HEK293 (cell line): ENCODE measurements at regions not wholly inside any gene's neighbourhood (a gene's known extent, or its start where the extent isn't known, plus 50 kb on each side); places are given as distances from the start of the nearest gene placed in this dataset.
"Not testable (repeated sequence)": the region's sequence is repeated elsewhere in the genome, so short reads cannot be mapped to it uniquely, and the experiment has no call there.

Source experiments
- CTCF ChIA-PET: fragments of 350-600 bp; formaldehyde crosslinking; extraction: SDS; loops from one replicate; lab custom pipeline; 2021; ENCODE audit warnings: antibody characterized with exemption; lab: Yijun Ruan, JAX
- POLR2A ChIA-PET: fragments of 300-600 bp; formaldehyde crosslinking; extraction: SDS; loops from one replicate; lab custom pipeline; 2020; ENCODE audit warnings: antibody characterized with exemption, inconsistent platforms; lab: Yijun Ruan, JAX
- H3K27ac ChIP-seq: fragments of 200-500 bp; sonication (Bioruptor generic); 2 replicates; pipeline ENCODE4 v1.5.1; 2014; ENCODE audit warnings: low read depth, low read length, control low read depth, inconsistent platforms; ENCODE audit errors: extremely low read depth
- H3K36me3 ChIP-seq, 2 experiments: fragments of 200-500 bp in 1 of 2; sonication (Bioruptor generic) in 1 of 2; 1 replicate in 1 of 2; 2 replicates in 1 of 2; pipeline ENCODE4 v1.5.1; 2014 to 2017; ENCODE audit warnings: inconsistent platforms in 2 of 2, low read length in 2 of 2; ENCODE audit not compliant: control insufficient read depth in 2 of 2, insufficient read depth in 1 of 2
- H3K4me1 ChIP-seq: fragments of 200-500 bp; sonication (Bioruptor generic); 2 replicates; pipeline ENCODE4 v1.5.1; 2014; ENCODE audit warnings: mild to moderate bottlenecking, low read length, inconsistent platforms; ENCODE audit not compliant: control insufficient read depth, insufficient read depth
- H3K4me3 ChIP-seq: 2 replicates; pipeline ENCODE4 v1.5.1; 2011; ENCODE audit warnings: low read depth, mild to moderate bottlenecking, control low read depth, low read length, moderate library complexity
- H3K9me3 ChIP-seq: fragments of 200-500 bp; sonication (Bioruptor generic); 2 replicates; pipeline ENCODE4 v1.5.1; 2014; ENCODE audit warnings: low read depth, low read length, inconsistent platforms; ENCODE audit not compliant: control insufficient read depth, insufficient read depth
- FEZF1 ChIP-seq: fragments of 450-650 bp; formaldehyde crosslinking; IDR thresholded peaks from 2 replicates; pipeline ENCODE4 v1.5.1; 2016; ENCODE audit warnings: missing biosample characterization, missing genetic modification characterization
- KLF16 ChIP-seq: fragments of 450-650 bp; formaldehyde crosslinking; IDR thresholded peaks from 2 replicates; pipeline ENCODE4 v1.5.1; 2017; ENCODE audit warnings: missing biosample characterization, missing genetic modification characterization
- PRDM2 ChIP-seq: fragments of 450-650 bp; formaldehyde crosslinking; IDR thresholded peaks from 2 replicates; pipeline ENCODE4 v1.5.1; 2016; ENCODE audit warnings: missing biosample characterization, missing genetic modification characterization, borderline replicate concordance
- REPIN1 ChIP-seq: fragments of 450-650 bp; formaldehyde crosslinking; IDR thresholded peaks from 2 replicates; pipeline ENCODE4 v1.5.1; 2017; ENCODE audit warnings: missing biosample characterization, missing genetic modification characterization, low read depth
- YY1 ChIP-seq: fragments of 450-650 bp; formaldehyde crosslinking; IDR thresholded peaks from 2 replicates; pipeline ENCODE4 v1.5.1; 2018; ENCODE audit warnings: missing biosample characterization, missing genetic modification characterization
- ZNF132 ChIP-seq: fragments of 450-650 bp; formaldehyde crosslinking; IDR thresholded peaks from 2 replicates; pipeline ENCODE4 v1.5.1; 2017; ENCODE audit warnings: missing biosample characterization, missing genetic modification characterization, borderline replicate concordance
- ZNF169 ChIP-seq: fragments of 450-650 bp; formaldehyde crosslinking; IDR thresholded peaks from 2 replicates; pipeline ENCODE4 v1.5.1; 2016; ENCODE audit warnings: missing biosample characterization, missing genetic modification characterization
- ZNF202 ChIP-seq: fragments of 450-650 bp; formaldehyde crosslinking; IDR thresholded peaks from 2 replicates; pipeline ENCODE4 v1.5.1; 2016; ENCODE audit warnings: missing biosample characterization, missing genetic modification characterization, borderline replicate concordance
- ZNF214 ChIP-seq: fragments of 450-650 bp; formaldehyde crosslinking; IDR thresholded peaks from 2 replicates; pipeline ENCODE4 v1.5.1; 2017; ENCODE audit warnings: missing biosample characterization, mild to moderate bottlenecking, missing genetic modification characterization, borderline replicate concordance
- ZNF280C ChIP-seq: fragments of 450-650 bp; formaldehyde crosslinking; IDR thresholded peaks from 2 replicates; pipeline ENCODE4 v1.5.1; 2016; ENCODE audit warnings: missing biosample characterization, missing genetic modification characterization
- ZNF324 ChIP-seq: fragments of 450-650 bp; formaldehyde crosslinking; IDR thresholded peaks from 2 replicates; pipeline ENCODE4 v1.5.1; 2016; ENCODE audit warnings: missing biosample characterization, missing genetic modification characterization
- ZNF404 ChIP-seq: fragments of 450-650 bp; formaldehyde crosslinking; IDR thresholded peaks from 2 replicates; pipeline ENCODE4 v1.5.1; 2017; ENCODE audit warnings: missing biosample characterization, missing genetic modification characterization
- ZNF48 ChIP-seq: fragments of 450-650 bp; formaldehyde crosslinking; IDR thresholded peaks from 2 replicates; pipeline ENCODE4 v1.5.1; 2016; ENCODE audit warnings: missing biosample characterization, missing genetic modification characterization
- ZNF544 ChIP-seq: fragments of 450-650 bp; formaldehyde crosslinking; IDR thresholded peaks from 2 replicates; pipeline ENCODE4 v1.5.0; 2017; ENCODE audit warnings: missing biosample characterization, missing genetic modification characterization
- ZNF561 ChIP-seq: fragments of 450-650 bp; IDR thresholded peaks from 2 replicates; pipeline ENCODE4 v1.5.1; 2018; ENCODE audit warnings: missing biosample characterization, missing genetic modification characterization, borderline replicate concordance
- ZNF571 ChIP-seq: fragments of 450-650 bp; formaldehyde crosslinking; IDR thresholded peaks from 2 replicates; pipeline ENCODE4 v1.5.0; 2017; ENCODE audit warnings: missing biosample characterization, missing genetic modification characterization
- ZNF600 ChIP-seq: fragments of 450-650 bp; formaldehyde crosslinking; IDR thresholded peaks from 2 replicates; pipeline ENCODE4 v1.5.1; 2016; ENCODE audit warnings: missing biosample characterization, missing genetic modification characterization
- ZNF654 ChIP-seq: fragments of 450-650 bp; formaldehyde crosslinking; IDR thresholded peaks from 2 replicates; pipeline ENCODE4 v1.5.1; 2016; ENCODE audit warnings: low read depth, missing biosample characterization, missing genetic modification characterization
- ZNF843 ChIP-seq: fragments of 450-650 bp; formaldehyde crosslinking; IDR thresholded peaks from 2 replicates; pipeline ENCODE4 v1.5.1; 2016; ENCODE audit warnings: missing biosample characterization, missing genetic modification characterization
- TF ChIP-seq, protein P1 (sequence below): fragments of 450-650 bp; formaldehyde crosslinking; IDR thresholded peaks from 2 replicates; pipeline ENCODE4 v1.5.1; 2016; ENCODE audit warnings: missing biosample characterization, missing genetic modification characterization

DNA sequence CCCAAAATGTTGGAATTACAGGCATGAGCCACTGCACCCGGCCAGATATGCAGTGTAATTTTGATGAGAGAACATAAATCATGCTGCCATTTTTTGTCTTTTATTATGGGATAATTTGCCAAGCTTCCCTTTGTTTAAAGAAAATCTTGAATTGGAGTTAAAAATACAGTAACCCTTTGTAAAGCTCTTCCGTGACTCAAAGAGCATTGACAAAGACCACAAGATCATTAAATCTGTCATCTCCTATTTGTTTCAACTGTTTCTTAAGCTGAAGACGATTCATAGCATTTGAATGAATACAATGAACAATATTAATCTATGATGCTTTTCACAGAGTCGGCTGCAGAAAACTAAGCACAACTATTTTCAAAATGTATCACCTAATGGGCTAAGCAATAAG, 132.6 kb downstream of the ANAPC4 start:
- CTCF ChIA-PET, result interaction anchor here (0.6 kb wide), 1 partner anchor 345 kb away, joined by 4 read pairs; no protein-coding TSS in a partner anchor
- POLR2A ChIA-PET, result no interaction called here

DNA sequence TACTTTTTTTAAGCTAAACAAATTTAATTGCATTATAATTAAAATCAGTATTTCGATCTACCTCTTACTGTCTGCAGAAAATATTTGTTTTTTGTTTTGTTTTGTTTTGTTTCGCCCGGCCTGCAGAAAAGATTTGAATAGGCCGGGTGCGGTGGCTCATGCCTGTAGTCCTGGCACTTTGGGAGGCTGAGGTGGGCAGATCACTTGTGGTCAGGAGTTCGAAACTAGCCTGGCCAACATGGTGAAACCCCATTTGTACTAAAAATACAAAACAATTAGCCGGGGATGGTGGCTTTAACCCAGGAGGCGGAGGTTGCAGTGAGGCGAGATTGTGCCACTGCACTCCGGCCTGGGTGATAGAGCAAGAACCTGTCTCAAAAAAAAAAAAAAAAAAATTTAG, 134.8 kb downstream of the ANAPC4 start:
- H3K4me1 ChIP-seq, POLR2A ChIA-PET, H3K4me3 ChIP-seq, H3K9me3 ChIP-seq, H3K36me3 ChIP-seq, H3K27ac ChIP-seq: not testable (repeated sequence)
- CTCF ChIA-PET, result interaction anchor here (0.6 to 2.2 kb wide), 2 partner anchors 64 to 71 kb away, joined by 3 to 6 read pairs; no protein-coding TSS in a partner anchor

More for the DNA sequence above, 132.6 kb downstream of the ANAPC4 start:
- Histone ChIP-seq H3K4me3 (no peak overlapping the region), H3K9me3 (no peaks in the 10 kb centered on the region), H3K4me1 (no peaks in the 10 kb centered on the region), H3K27ac (no peak overlapping the region), H3K36me3 (no peaks in the 10 kb centered on the region)
- TF ChIP-seq YY1 (no peak), ZNF843 (tag by site-specific recombination) (no peak), ZNF600 (no peak), REPIN1 (tag by site-specific recombination) (no peak), ZNF544 (tag by site-specific recombination) (no peak), PRDM2 (no peak), ZNF561 (tag by site-specific recombination) (no peak), ZNF202 (tag by site-specific recombination) (no peak), ZNF48 (tag by site-specific recombination) (no peak), ZNF169 (tag by site-specific recombination) (no peak), ZNF654 (tag by site-specific recombination) (no peak), KLF16 (tag by site-specific recombination) (no peak), ZNF324 (no peak), ZNF404 (tag by site-specific recombination) (no peak), ZNF571 (tag by site-specific recombination) (no peak), ZNF280C (tag by site-specific recombination) (no peak), FEZF1 (tag by site-specific recombination) (no peak), ZNF214 (no peak), ZNF132 (no peak)
- TF ChIP-seq, protein P1, sequence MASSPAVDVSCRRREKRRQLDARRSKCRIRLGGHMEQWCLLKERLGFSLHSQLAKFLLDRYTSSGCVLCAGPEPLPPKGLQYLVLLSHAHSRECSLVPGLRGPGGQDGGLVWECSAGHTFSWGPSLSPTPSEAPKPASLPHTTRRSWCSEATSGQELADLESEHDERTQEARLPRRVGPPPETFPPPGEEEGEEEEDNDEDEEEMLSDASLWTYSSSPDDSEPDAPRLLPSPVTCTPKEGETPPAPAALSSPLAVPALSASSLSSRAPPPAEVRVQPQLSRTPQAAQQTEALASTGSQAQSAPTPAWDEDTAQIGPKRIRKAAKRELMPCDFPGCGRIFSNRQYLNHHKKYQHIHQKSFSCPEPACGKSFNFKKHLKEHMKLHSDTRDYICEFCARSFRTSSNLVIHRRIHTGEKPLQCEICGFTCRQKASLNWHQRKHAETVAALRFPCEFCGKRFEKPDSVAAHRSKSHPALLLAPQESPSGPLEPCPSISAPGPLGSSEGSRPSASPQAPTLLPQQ (tag by site-specific recombination), result no peak
